HCT116 (cell line): ENCODE measurements at regions not wholly inside any gene's neighbourhood (a gene's known extent, or its start where the extent isn't known, plus 50 kb on each side); places are given as distances from the start of the nearest gene placed in this dataset.

Source experiments
- ATAC-seq: fragments of 200-7000 bp; cut with Tn5 transposase; 2 replicates; pipeline ENCODE4 v1.9.1; 2020; ENCODE audit warnings: mild to moderate bottlenecking, moderate library complexity
- BruUV-seq: library from RNA; stranded (reverse); fragments of 400-500 nt; replicated peaks from 2 replicates; lab custom pipeline; 2021; lab: Mats Ljungman, UMichigan
- CTCF ChIA-PET: fragments of 300-600 bp; sonication (Branson Sonifier 250); formaldehyde crosslinking; loops from one replicate; lab custom pipeline; 2021; ENCODE audit warnings: antibody characterized with exemption; lab: Charles Lee
- POLR2A ChIA-PET: fragments of 300-600, 350-600 bp; sonication (Branson Sonifier 250); formaldehyde crosslinking; loops from one replicate; lab custom pipeline; 2021; ENCODE audit warnings: antibody characterized with exemption; lab: Charles Lee
- RAD21 ChIA-PET, 2 experiments: fragments of 300-600 bp; sonication (Branson Sonifier 250); formaldehyde crosslinking; loops; one replicate each; lab custom pipeline; 2023; ENCODE audit warnings: low total read pairs in 2 of 2; ENCODE audit not compliant: uncharacterized antibody in 2 of 2, unreplicated experiment in 2 of 2, low non-redundant PET in 1 of 2; lab: Charles Lee
- DNase-seq: peaks from one replicate; pipeline ENCODE4 v3.0.0-alpha.2; 2010; ENCODE audit warnings: low read depth, low spot score
- H2AFZ ChIP-seq: fragments of 200-600 bp; shearing (Covaris generic), sonication (generic); 2 replicates; pipeline ENCODE4 v1.6.1; 2017; ENCODE audit warnings: low read depth, mixed run types, mixed read lengths, antibody characterized with exemption, low read length; ENCODE audit not compliant: poor library complexity, severe bottlenecking
- H3K27ac ChIP-seq: 2 replicates; pipeline ENCODE4 v1.5.1; 2012; ENCODE audit warnings: low read depth, low read length
- H3K27me3 ChIP-seq: fragments of 200-600 bp; sonication (generic); 2 replicates; pipeline ENCODE4 v1.6.1; 2016; ENCODE audit warnings: mixed run types, low read length, mixed read lengths; ENCODE audit not compliant: insufficient read depth
- H3K36me3 ChIP-seq, 2 experiments: fragments of 200-500 bp in 1 of 2; fragments of 200-600 bp in 1 of 2; sonication (Bioruptor generic) in 1 of 2; sonication (generic) in 1 of 2; 2 replicates each; pipeline versions ENCODE4 v1.5.1 to v1.6.1; 2014 to 2016; ENCODE audit warnings: low read length in 2 of 2, inconsistent platforms in 1 of 2, mixed read lengths in 1 of 2, mixed run types in 1 of 2; ENCODE audit not compliant: insufficient read depth in 2 of 2, control insufficient read depth in 1 of 2
- H3K4me1 ChIP-seq, 2 experiments: fragments of 200-600 bp in 1 of 2; sonication (generic) in 1 of 2; 2 replicates each; pipeline versions ENCODE4 v1.5.1 to v1.6.1; 2012 to 2017; ENCODE audit warnings: low read length in 2 of 2, inconsistent platforms in 1 of 2, mild to moderate bottlenecking in 1 of 2, mixed read lengths in 1 of 2, mixed run types in 1 of 2, moderate library complexity in 1 of 2; ENCODE audit not compliant: insufficient read depth in 2 of 2, control insufficient read depth in 1 of 2
- H3K4me2 ChIP-seq: fragments of 200-600 bp; sonication (generic); 2 replicates; pipeline ENCODE4 v1.6.1; 2017; ENCODE audit warnings: mixed run types, low read length, mixed read lengths
- H3K4me3 ChIP-seq, 2 experiments: fragments of 200-600 bp in 1 of 2; sonication (generic) in 1 of 2; replicated peaks in 1 of 2; 2 replicates each; pipeline ENCODE4 v1.5.1; 2011 to 2016; ENCODE audit warnings: low read length in 2 of 2, control low read depth in 1 of 2, low read depth in 1 of 2, mild to moderate bottlenecking in 1 of 2, mixed read lengths in 1 of 2, mixed run types in 1 of 2
- H3K79me2 ChIP-seq: fragments of 200-600 bp; sonication (generic); 2 replicates; pipeline ENCODE4 v1.6.1; 2017; ENCODE audit warnings: mild to moderate bottlenecking, mixed run types, low read length, moderate library complexity, mixed read lengths; ENCODE audit not compliant: insufficient read depth
- H3K9ac ChIP-seq: fragments of 200-600 bp; sonication (generic); 2 replicates; pipeline ENCODE4 v1.6.1; 2016; ENCODE audit warnings: low read length, mixed read lengths
- H3K9me2 ChIP-seq: fragments of 200-600 bp; sonication (generic), shearing (Covaris generic); 2 replicates; pipeline ENCODE4 v1.6.1; 2017; ENCODE audit warnings: mixed run types, mild to moderate bottlenecking, moderate library complexity; ENCODE audit not compliant: insufficient read depth
- H3K9me3 ChIP-seq, 2 experiments: fragments of 200-500 bp in 1 of 2; fragments of 200-600 bp in 1 of 2; sonication (Bioruptor generic) in 1 of 2; sonication (generic) in 1 of 2; 2 replicates each; pipeline ENCODE4 v1.6.1; 2014 to 2017; ENCODE audit warnings: low read length in 2 of 2, mixed read lengths in 2 of 2, inconsistent platforms in 1 of 2, low read depth in 1 of 2, mild to moderate bottlenecking in 1 of 2, mixed run types in 1 of 2, moderate library complexity in 1 of 2; ENCODE audit not compliant: control insufficient read depth in 1 of 2, insufficient read depth in 1 of 2
- H4K20me1 ChIP-seq: fragments of 200-600 bp; sonication (generic), shearing (Covaris generic); 2 replicates; pipeline ENCODE4 v1.6.1; 2017; ENCODE audit warnings: mixed run types, mild to moderate bottlenecking, moderate library complexity; ENCODE audit not compliant: insufficient read depth
- CBX3 ChIP-seq: IDR thresholded peaks from 2 replicates; pipeline ENCODE4 v1.6.1; 2012; ENCODE audit warnings: low read depth
- CEBPB ChIP-seq: IDR thresholded peaks from 2 replicates; pipeline ENCODE4 v1.6.1; 2012; ENCODE audit warnings: low read depth
- JUND ChIP-seq: IDR thresholded peaks from 2 replicates; pipeline ENCODE4 v1.6.1; 2012
- POLR2AphosphoS5 ChIP-seq: IDR thresholded peaks from 2 replicates; pipeline ENCODE4 v1.6.1; 2011; ENCODE audit warnings: mild to moderate bottlenecking, low read depth, low read length, moderate library complexity
- RAD21 ChIP-seq: IDR thresholded peaks from 2 replicates; pipeline ENCODE4 v1.6.1; 2012; ENCODE audit warnings: low read depth, mild to moderate bottlenecking
- ZNF274 ChIP-seq: fragments of 200-500 bp; sonication (Bioruptor generic); IDR thresholded peaks from 2 replicates; pipeline ENCODE4 v1.6.1; 2014; ENCODE audit warnings: mild to moderate bottlenecking, low read depth, low read length, inconsistent platforms
- intact Hi-C: fragments of 100-400 bp; cut with micrococcal nuclease; formaldehyde crosslinking; loops from 2 replicates; pipeline ENCODE4 v1.10.0; 2022
- TF ChIP-seq, protein P1 (sequence below): IDR thresholded peaks from 2 replicates; pipeline ENCODE4 v1.6.1; 2012
- TF ChIP-seq, protein P2 (sequence below), 3 experiments: fragments of 200-600 bp in 1 of 3; sonication (generic) in 1 of 3; IDR thresholded peaks in 2 of 3; conservative IDR thresholded peaks in 1 of 3; 2 replicates each; pipeline ENCODE4 v1.5.1; 2012 to 2017; ENCODE audit warnings: low read depth in 2 of 3, low read length in 2 of 3, antibody characterized with exemption in 1 of 3, borderline replicate concordance in 1 of 3, control low read depth in 1 of 3, mild to moderate bottlenecking in 1 of 3, mixed read lengths in 1 of 3, mixed run types in 1 of 3, moderate library complexity in 1 of 3; ENCODE audit not compliant: insufficient read depth in 1 of 3

DNA sequence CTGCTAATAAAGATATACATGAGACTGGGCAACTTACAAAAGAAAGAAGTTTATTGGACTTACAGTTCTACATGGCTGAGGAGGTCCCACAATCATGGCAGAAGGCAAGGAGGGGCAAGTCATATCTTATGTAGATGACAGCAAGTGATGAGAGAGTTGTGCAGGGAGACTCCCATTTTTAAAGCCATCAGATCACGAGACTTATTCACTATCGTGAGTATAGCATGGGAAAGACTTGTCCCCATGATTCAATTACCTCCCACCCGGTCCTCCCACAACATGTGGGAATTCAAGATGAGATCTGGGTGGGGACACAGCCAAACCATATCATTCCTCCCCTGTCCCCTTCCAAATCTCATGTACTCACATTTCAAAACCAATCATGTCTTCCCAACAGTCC is 50.9 kb upstream of the GRID2 start:
- Histone ChIP-seq H3K9me3 (no peaks in the 10 kb centered on the region), H3K4me2 (no peak overlapping the region), H3K9me2 (no peaks in the 10 kb centered on the region), H3K79me2 (no peaks in the 10 kb centered on the region), H3K9ac (no peak overlapping the region), H3K27me3 (no peaks in the 10 kb centered on the region), H4K20me1 (no peaks in the 10 kb centered on the region), H3K27ac (no peak overlapping the region), H3K4me1 (no peaks in the 10 kb centered on the region), H3K36me3 (no peaks in the 10 kb centered on the region), H2AFZ (no peak overlapping the region), H3K4me3 (no peak overlapping the region)
- ATAC-seq (no peak), DNase-seq (no peak)
- ChIA-PET RAD21 (no interaction called here), POLR2A (no interaction called here), CTCF (no interaction called here)
- BruUV-seq, result no TSS peak
- TF ChIP-seq JUND (no peak), RAD21 (no peak)
- intact Hi-C loops, result no loop called here

DNA sequence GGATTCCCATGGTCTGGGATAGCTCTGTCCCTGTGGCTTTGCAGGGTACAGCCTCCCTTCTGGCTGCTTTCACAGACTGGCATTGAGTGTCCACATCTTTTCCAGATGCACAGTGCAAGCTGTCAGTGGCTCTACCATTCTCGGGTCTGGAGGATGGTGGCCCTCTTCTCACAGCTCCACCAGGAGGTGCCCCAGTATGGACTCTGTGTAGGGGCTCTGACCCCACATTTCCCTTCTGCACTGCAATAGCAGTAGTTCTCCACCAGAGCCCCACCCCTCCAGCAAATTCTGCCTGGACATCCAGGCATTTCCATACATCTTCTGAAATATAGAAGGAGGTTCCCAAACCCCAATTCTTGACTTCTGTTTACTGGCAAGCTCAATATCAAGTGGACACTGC is 50.2 kb upstream of the GRID2 start:
- ChIA-PET POLR2A (no interaction called here), RAD21 (no interaction called here), CTCF (no interaction called here)
- Histone ChIP-seq H3K27ac (no peak overlapping the region), H3K79me2 (no peaks in the 10 kb centered on the region), H3K27me3 (no peaks in the 10 kb centered on the region), H2AFZ (no peak overlapping the region), H3K4me1 (no peaks in the 10 kb centered on the region), H3K36me3 (no peaks in the 10 kb centered on the region), H3K9me2 (no peaks in the 10 kb centered on the region), H3K4me2 (no peak overlapping the region), H3K9ac (no peak overlapping the region), H4K20me1 (no peaks in the 10 kb centered on the region), H3K4me3 (no peak overlapping the region), H3K9me3 (no peaks in the 10 kb centered on the region)
- DNase-seq (no peak), ATAC-seq (no peak)
- no peak for TF ChIP-seq CBX3
- TF ChIP-seq CEBPB, result no peak
- TF ChIP-seq POLR2AphosphoS5, result no peak
- TF ChIP-seq, protein P1, sequence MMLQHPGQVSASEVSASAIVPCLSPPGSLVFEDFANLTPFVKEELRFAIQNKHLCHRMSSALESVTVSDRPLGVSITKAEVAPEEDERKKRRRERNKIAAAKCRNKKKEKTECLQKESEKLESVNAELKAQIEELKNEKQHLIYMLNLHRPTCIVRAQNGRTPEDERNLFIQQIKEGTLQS, result no peak
- TF ChIP-seq, protein P2, sequence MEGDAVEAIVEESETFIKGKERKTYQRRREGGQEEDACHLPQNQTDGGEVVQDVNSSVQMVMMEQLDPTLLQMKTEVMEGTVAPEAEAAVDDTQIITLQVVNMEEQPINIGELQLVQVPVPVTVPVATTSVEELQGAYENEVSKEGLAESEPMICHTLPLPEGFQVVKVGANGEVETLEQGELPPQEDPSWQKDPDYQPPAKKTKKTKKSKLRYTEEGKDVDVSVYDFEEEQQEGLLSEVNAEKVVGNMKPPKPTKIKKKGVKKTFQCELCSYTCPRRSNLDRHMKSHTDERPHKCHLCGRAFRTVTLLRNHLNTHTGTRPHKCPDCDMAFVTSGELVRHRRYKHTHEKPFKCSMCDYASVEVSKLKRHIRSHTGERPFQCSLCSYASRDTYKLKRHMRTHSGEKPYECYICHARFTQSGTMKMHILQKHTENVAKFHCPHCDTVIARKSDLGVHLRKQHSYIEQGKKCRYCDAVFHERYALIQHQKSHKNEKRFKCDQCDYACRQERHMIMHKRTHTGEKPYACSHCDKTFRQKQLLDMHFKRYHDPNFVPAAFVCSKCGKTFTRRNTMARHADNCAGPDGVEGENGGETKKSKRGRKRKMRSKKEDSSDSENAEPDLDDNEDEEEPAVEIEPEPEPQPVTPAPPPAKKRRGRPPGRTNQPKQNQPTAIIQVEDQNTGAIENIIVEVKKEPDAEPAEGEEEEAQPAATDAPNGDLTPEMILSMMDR (IDR thresholded peaks at IDR 0.05 in 2 of 3, conservative IDR thresholded peaks at IDR 0.05 in 1 of 3; ENCODE audit: borderline replicate concordance in 1 of 3, insufficient read depth in 1 of 3, low read depth in 2 of 3, low read length in 2 of 3), result no peak
- TF ChIP-seq ZNF274, result no peak
- no TSS peak for BruUV-seq
- intact Hi-C loops, result no loop called here
